H1 (cell line): ENCODE measurements at regions not wholly inside any gene's neighbourhood (a gene's known extent, or its start where the extent isn't known, plus 50 kb on each side); places are given as distances from the start of the nearest gene placed in this dataset.

Source experiments
- ATF2 ChIP-seq: IDR thresholded peaks from 2 replicates; pipeline ENCODE4 v1.6.1; 2012; ENCODE audit warnings: low read length, inconsistent platforms
- CHD2 ChIP-seq: IDR thresholded peaks from 2 replicates; pipeline ENCODE4 v1.6.1; 2012; ENCODE audit warnings: low read length, improper control_type of control experiment
- GTF2F1 ChIP-seq: IDR thresholded peaks from 2 replicates; pipeline ENCODE4 v1.6.1; 2012; ENCODE audit warnings: low read depth, low read length, improper control_type of control experiment, borderline replicate concordance
- HDAC2 ChIP-seq, 2 experiments: fragments of 300-600 bp in 1 of 2; sonication (generic) in 1 of 2; IDR thresholded peaks; 2 replicates each; pipeline ENCODE4 v1.6.1; 2011 to 2012; ENCODE audit warnings: low read depth in 2 of 2, low read length in 2 of 2, mild to moderate bottlenecking in 2 of 2, moderate library complexity in 2 of 2, borderline replicate concordance in 1 of 2, inconsistent platforms in 1 of 2
- RNF2 ChIP-seq: fragments of 200-900, 300-1000 bp; sonication (generic); IDR thresholded peaks from 2 replicates; pipeline ENCODE4 v1.7.1; 2016; ENCODE audit warnings: borderline replicate concordance, low read depth, mild to moderate bottlenecking, antibody characterized with exemption, low read length; ENCODE audit not compliant: poor library complexity, severe bottlenecking; ENCODE audit errors: missing control alignments
- TF ChIP-seq, protein P1 (sequence below): fragments of 300-600 bp; sonication (generic); IDR thresholded peaks from 2 replicates; pipeline ENCODE4 v1.7.1; 2012; ENCODE audit warnings: low read length, moderate library complexity, mild to moderate bottlenecking, inconsistent platforms; ENCODE audit not compliant: insufficient replicate concordance

GRCh38 chr7:8833355-8833754 lies 399.9 kb downstream of the NXPH1 start (continued):
- TF ChIP-seq, protein P1, sequence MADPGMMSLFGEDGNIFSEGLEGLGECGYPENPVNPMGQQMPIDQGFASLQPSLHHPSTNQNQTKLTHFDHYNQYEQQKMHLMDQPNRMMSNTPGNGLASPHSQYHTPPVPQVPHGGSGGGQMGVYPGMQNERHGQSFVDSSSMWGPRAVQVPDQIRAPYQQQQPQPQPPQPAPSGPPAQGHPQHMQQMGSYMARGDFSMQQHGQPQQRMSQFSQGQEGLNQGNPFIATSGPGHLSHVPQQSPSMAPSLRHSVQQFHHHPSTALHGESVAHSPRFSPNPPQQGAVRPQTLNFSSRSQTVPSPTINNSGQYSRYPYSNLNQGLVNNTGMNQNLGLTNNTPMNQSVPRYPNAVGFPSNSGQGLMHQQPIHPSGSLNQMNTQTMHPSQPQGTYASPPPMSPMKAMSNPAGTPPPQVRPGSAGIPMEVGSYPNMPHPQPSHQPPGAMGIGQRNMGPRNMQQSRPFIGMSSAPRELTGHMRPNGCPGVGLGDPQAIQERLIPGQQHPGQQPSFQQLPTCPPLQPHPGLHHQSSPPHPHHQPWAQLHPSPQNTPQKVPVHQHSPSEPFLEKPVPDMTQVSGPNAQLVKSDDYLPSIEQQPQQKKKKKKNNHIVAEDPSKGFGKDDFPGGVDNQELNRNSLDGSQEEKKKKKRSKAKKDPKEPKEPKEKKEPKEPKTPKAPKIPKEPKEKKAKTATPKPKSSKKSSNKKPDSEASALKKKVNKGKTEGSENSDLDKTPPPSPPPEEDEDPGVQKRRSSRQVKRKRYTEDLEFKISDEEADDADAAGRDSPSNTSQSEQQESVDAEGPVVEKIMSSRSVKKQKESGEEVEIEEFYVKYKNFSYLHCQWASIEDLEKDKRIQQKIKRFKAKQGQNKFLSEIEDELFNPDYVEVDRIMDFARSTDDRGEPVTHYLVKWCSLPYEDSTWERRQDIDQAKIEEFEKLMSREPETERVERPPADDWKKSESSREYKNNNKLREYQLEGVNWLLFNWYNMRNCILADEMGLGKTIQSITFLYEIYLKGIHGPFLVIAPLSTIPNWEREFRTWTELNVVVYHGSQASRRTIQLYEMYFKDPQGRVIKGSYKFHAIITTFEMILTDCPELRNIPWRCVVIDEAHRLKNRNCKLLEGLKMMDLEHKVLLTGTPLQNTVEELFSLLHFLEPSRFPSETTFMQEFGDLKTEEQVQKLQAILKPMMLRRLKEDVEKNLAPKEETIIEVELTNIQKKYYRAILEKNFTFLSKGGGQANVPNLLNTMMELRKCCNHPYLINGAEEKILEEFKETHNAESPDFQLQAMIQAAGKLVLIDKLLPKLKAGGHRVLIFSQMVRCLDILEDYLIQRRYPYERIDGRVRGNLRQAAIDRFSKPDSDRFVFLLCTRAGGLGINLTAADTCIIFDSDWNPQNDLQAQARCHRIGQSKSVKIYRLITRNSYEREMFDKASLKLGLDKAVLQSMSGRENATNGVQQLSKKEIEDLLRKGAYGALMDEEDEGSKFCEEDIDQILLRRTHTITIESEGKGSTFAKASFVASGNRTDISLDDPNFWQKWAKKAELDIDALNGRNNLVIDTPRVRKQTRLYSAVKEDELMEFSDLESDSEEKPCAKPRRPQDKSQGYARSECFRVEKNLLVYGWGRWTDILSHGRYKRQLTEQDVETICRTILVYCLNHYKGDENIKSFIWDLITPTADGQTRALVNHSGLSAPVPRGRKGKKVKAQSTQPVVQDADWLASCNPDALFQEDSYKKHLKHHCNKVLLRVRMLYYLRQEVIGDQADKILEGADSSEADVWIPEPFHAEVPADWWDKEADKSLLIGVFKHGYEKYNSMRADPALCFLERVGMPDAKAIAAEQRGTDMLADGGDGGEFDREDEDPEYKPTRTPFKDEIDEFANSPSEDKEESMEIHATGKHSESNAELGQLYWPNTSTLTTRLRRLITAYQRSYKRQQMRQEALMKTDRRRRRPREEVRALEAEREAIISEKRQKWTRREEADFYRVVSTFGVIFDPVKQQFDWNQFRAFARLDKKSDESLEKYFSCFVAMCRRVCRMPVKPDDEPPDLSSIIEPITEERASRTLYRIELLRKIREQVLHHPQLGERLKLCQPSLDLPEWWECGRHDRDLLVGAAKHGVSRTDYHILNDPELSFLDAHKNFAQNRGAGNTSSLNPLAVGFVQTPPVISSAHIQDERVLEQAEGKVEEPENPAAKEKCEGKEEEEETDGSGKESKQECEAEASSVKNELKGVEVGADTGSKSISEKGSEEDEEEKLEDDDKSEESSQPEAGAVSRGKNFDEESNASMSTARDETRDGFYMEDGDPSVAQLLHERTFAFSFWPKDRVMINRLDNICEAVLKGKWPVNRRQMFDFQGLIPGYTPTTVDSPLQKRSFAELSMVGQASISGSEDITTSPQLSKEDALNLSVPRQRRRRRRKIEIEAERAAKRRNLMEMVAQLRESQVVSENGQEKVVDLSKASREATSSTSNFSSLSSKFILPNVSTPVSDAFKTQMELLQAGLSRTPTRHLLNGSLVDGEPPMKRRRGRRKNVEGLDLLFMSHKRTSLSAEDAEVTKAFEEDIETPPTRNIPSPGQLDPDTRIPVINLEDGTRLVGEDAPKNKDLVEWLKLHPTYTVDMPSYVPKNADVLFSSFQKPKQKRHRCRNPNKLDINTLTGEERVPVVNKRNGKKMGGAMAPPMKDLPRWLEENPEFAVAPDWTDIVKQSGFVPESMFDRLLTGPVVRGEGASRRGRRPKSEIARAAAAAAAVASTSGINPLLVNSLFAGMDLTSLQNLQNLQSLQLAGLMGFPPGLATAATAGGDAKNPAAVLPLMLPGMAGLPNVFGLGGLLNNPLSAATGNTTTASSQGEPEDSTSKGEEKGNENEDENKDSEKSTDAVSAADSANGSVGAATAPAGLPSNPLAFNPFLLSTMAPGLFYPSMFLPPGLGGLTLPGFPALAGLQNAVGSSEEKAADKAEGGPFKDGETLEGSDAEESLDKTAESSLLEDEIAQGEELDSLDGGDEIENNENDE: no peak
- TF ChIP-seq ATF2 (no peak), GTF2F1 (no peak), HDAC2 (IDR thresholded peaks at IDR 0.05; ENCODE audit: borderline replicate concordance in 1 of 2, low read depth in 2 of 2, low read length in 2 of 2) (no peak), RNF2 (no peak), CHD2 (no peak)
